Panc1 (cell line): ENCODE measurements at regions not wholly inside any gene's neighbourhood (a gene's known extent, or its start where the extent isn't known, plus 50 kb on each side); places are given as distances from the start of the nearest gene placed in this dataset.

Experiments used
- POLR2AphosphoS5 ChIP-seq: IDR thresholded peaks from 2 replicates; pipeline ENCODE4 v1.6.1; 2012; ENCODE audit warnings: mild to moderate bottlenecking, low read depth, low read length, moderate library complexity
- TF ChIP-seq, protein P1 (sequence below): fragments of 450-650 bp; IDR thresholded peaks from 2 replicates; pipeline ENCODE4 v1.5.1; 2017; ENCODE audit warnings: mild to moderate bottlenecking

DNA sequence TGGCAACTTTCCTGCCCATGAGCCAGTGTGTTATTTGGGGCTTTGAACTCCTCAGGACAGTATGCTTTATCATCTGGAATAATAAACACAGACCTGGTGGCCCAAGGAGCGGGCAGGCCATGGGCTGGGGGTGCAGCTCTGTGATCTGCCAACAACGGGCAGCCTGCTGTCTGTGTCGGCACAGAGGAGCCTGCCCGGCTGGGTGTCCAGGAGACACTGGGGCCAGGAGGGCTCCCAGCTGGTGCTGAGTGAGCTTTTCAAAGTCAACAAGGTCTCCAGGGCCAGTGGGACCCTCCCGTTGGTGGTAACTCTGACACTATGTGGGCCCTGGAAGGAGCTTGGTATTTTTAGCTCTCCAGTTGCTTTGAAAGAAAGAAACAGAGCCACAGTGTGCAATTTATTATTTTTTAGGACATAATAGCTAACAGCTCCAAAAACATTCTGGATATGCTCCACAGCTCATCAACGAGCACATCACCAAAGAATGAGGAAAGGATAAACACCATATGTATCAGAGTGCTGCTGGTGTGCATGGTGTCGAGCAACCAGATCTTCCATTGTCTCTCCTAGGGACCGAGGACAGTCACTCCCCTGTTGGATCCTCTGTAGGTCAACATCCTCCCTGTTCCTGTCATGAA lies 488.7 kb upstream of the USP24 start:
- TF ChIP-seq, protein P1, sequence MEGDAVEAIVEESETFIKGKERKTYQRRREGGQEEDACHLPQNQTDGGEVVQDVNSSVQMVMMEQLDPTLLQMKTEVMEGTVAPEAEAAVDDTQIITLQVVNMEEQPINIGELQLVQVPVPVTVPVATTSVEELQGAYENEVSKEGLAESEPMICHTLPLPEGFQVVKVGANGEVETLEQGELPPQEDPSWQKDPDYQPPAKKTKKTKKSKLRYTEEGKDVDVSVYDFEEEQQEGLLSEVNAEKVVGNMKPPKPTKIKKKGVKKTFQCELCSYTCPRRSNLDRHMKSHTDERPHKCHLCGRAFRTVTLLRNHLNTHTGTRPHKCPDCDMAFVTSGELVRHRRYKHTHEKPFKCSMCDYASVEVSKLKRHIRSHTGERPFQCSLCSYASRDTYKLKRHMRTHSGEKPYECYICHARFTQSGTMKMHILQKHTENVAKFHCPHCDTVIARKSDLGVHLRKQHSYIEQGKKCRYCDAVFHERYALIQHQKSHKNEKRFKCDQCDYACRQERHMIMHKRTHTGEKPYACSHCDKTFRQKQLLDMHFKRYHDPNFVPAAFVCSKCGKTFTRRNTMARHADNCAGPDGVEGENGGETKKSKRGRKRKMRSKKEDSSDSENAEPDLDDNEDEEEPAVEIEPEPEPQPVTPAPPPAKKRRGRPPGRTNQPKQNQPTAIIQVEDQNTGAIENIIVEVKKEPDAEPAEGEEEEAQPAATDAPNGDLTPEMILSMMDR = no peak
- TF ChIP-seq POLR2AphosphoS5 = no peak
